Gastrocnemius medialis (tissue), 4 donors: ENCODE measurements at regions not wholly inside any gene's neighbourhood (a gene's known extent, or its start where the extent isn't known, plus 50 kb on each side); places are given as distances from the start of the nearest gene placed in this dataset.

Source experiments
- CTCF ChIP-seq, 5 experiments: fragments of 450-650 bp in 3 of 5; fragments of 200-600 bp in 2 of 5; sonication (generic) in 2 of 5; IDR thresholded peaks in 4 of 5; conservative IDR thresholded peaks in 1 of 5; 1 replicate in 4 of 5; 2 replicates in 1 of 5; pipeline ENCODE4 v1.5.1; 2016 to 2019; ENCODE audit warnings: antibody characterized with exemption in 5 of 5, mild to moderate bottlenecking in 3 of 5, moderate library complexity in 3 of 5
- POLR2A ChIP-seq, 2 donors: fragments of 450-650 bp; IDR thresholded peaks; one replicate each; pipeline ENCODE4 v1.6.1; 2017; ENCODE audit warnings: antibody characterized with exemption in 2 of 2, mild to moderate bottlenecking in 2 of 2, moderate library complexity in 2 of 2

DNA sequence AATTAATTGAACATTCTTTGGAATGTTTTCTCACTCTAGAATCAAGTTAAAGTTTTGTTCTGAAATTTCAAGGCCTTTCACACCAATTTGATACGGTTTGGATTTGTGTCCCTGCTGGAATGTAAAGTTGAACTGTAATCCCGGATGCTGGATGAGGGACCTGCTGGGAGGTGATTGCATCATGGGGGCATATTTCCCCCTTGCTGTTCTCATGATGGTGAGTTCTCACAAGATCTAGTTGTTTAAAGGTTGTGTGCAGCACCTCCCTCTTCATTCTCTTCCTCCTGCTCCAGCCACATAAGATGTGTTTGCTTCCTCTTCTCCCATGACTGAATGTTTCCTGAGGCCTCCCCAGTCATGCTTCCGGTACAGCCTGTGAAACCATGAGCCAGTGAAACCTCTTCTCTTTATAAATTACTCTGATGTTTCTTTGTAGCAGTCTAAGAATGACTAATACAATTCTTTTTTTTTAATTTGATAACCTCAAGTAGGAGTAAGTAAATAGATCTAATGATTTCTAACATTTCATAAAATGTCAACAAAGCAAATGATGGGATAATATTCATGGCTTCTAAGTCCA is 144.2 kb upstream of the CDH7 start:
- no peak for TF ChIP-seq CTCF (IDR thresholded peaks at IDR 0.05 in 4 of 5, conservative IDR thresholded peaks at IDR 0.05 in 1 of 5)
- no peak for TF ChIP-seq POLR2A (IDR thresholded peaks at IDR 0.05)
